SK-N-MC (cell line): ENCODE measurements at regions not wholly inside any gene's neighbourhood (a gene's known extent, or its start where the extent isn't known, plus 50 kb on each side); places are given as distances from the start of the nearest gene placed in this dataset.

Source experiments
- EZH2 ChIP-seq: fragments of 200-600 bp; sonication (generic); IDR thresholded peaks from one replicate; pipeline ENCODE4 v1.6.1; 2017; ENCODE audit warnings: antibody characterized with exemption
- POLR2AphosphoS5 ChIP-seq: IDR thresholded peaks from 2 replicates; pipeline ENCODE4 v1.6.1; 2012; ENCODE audit warnings: mild to moderate bottlenecking, low read depth, low read length, borderline replicate concordance

DNA sequence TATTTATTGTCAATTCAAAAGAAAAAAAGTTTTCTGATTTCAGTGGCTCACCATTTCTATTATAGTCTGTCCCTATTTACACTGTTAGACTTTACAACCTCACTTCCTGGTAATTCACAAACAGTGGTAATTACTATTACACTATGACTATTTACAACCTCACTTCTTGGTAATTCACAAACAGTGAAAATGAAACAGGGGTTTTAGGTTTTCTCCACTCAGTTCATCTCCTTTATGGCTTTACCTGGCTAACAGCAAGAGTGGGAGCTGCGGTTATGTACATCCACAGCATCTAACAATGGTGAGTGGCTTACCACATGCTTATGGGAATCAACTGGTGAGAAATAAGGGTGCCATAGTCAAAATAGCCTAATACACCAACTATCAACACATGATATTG, 166.4 kb downstream of the CASP12 start:
- TF ChIP-seq POLR2AphosphoS5 (no peak), EZH2 (no peak)
